ENCODE measurements at regions not wholly inside any gene's neighbourhood (a gene's known extent, or its start where the extent isn't known, plus 50 kb on each side); places are given as distances from the start of the nearest gene placed in this dataset.

- DNase-seq (ENCODE audit: low read depth in 2 of 2): no peak
Observed at GRCh38 chr1:220982686-220983085, 103.4 kb downstream of the HLX start.

- no peak for DNase-seq (ENCODE audit: low read depth in 2 of 2)
Observed at GRCh38 chr1:220983877-220984635, 104.8 kb downstream of the HLX start.

- DNase-seq (ENCODE audit: low read depth in 2 of 2): no peak
Observed at GRCh38 chr1:220990427-220991339, 111.4 kb downstream of the HLX start.

GRCh38 chr1:220991506-220991905 is 112.3 kb downstream of the HLX start:
- no peak for DNase-seq (ENCODE audit: low read depth in 2 of 2)

- DNase-seq (ENCODE audit: low read depth in 2 of 2): no peak
Observed at GRCh38 chr1:220991959-220992704, 112.9 kb downstream of the HLX start.

GRCh38 chr1:220992705-220993052 is 113.4 kb downstream of the HLX start:
- no peak for DNase-seq (ENCODE audit: low read depth in 2 of 2)

- no peak for DNase-seq (ENCODE audit: low read depth in 2 of 2)
Observed at GRCh38 chr1:220994671-220995070, 115.4 kb downstream of the HLX start.

- no peak for DNase-seq (ENCODE audit: low read depth in 2 of 2)
Observed at GRCh38 chr1:220997791-220998190, 118.5 kb downstream of the HLX start.

- DNase-seq (ENCODE audit: low read depth in 2 of 2): no peak
Observed at GRCh38 chr1:220999872-221000863, 120.9 kb downstream of the HLX start.

GRCh38 chr1:221001167-221001566 is 121.9 kb downstream of the HLX start:
- DNase-seq (ENCODE audit: low read depth in 2 of 2): no peak

GRCh38 chr1:221002601-221003000 is 123.4 kb downstream of the HLX start:
- DNase-seq (ENCODE audit: low read depth in 2 of 2): no peak

GRCh38 chr1:221011145-221011544 is 131.9 kb downstream of the HLX start:
- no peak for DNase-seq (ENCODE audit: low read depth in 2 of 2)

- no peak for DNase-seq (ENCODE audit: low read depth in 2 of 2)
Observed at GRCh38 chr1:221012120-221012519, 132.9 kb downstream of the HLX start.

- DNase-seq (ENCODE audit: low read depth in 2 of 2): no peak
Observed at GRCh38 chr1:221013691-221014660, 134.7 kb downstream of the HLX start.

- DNase-seq (ENCODE audit: low read depth in 2 of 2): no peak
Observed at GRCh38 chr1:221015159-221015790, 136.0 kb downstream of the HLX start.

GRCh38 chr1:221016751-221017150 is 137.5 kb downstream of the HLX start:
- no peak for DNase-seq (ENCODE audit: low read depth in 2 of 2)

GRCh38 chr1:221018414-221018813 is 139.2 kb downstream of the HLX start:
- no peak for DNase-seq (ENCODE audit: low read depth in 2 of 2)

GRCh38 chr1:221022331-221022730 is 143.1 kb downstream of the HLX start:
- DNase-seq (ENCODE audit: low read depth in 2 of 2): no peak

GRCh38 chr1:221023482-221023881 is 144.2 kb downstream of the HLX start:
- no peak for DNase-seq (ENCODE audit: low read depth in 2 of 2)
